COLO668 (cell line): ENCODE measurements at regions not wholly inside any gene's neighbourhood (a gene's known extent, or its start where the extent isn't known, plus 50 kb on each side); places are given as distances from the start of the nearest gene placed in this dataset.

ENCODE experiments used
- DNase-seq: peaks from one replicate; lab custom pipeline; 2025; ENCODE audit not compliant: unreplicated experiment; lab: John Stamatoyannopoulos, UW

DNA sequence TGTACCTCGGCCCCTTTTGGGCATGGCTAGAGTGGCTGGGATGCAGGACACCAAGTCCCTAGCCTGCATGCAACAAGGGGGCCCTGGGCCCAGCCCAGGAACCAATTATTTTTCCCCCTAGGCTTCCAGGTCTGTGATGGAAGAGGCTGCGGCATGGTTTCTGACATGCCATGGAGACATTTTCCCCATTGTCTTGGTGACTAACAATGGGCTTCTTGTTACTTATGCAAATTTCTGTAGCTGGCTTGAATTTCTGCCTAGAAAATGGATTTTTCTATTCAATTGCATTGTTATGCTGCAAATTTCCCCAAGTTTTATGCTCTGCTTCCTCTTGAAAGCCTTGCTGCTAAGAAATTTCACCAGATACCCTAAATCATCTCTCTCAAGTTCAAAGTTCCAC is 1269.6 kb upstream of the CITED2 start:
- no peak for DNase-seq

DNA sequence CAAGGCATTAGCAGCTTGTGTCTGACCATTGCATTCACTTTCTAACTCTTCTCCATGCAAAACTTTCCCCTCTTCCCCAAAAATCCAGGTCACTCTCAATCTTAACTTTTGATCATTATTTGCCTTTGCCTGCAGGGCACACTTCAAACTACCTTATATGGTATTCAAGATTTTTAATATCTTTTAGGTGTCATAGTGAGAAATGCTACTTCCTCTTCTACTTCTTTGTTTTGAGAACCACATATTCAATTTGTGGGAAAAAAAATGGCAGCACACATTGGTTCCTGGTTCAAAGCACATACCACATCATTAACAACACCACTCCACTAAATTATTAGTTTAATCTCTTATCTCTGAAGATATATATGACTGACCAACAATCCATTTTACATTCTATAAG is 1267.0 kb upstream of the CITED2 start:
- no peak for DNase-seq

GRCh38 chr6:140636908-140637402 is 1262.5 kb upstream of the CITED2 start:
- DNase-seq: no peak

- no peak for DNase-seq
Observed at GRCh38 chr6:140636271-140636907, 1261.9 kb upstream of the CITED2 start.

DNA sequence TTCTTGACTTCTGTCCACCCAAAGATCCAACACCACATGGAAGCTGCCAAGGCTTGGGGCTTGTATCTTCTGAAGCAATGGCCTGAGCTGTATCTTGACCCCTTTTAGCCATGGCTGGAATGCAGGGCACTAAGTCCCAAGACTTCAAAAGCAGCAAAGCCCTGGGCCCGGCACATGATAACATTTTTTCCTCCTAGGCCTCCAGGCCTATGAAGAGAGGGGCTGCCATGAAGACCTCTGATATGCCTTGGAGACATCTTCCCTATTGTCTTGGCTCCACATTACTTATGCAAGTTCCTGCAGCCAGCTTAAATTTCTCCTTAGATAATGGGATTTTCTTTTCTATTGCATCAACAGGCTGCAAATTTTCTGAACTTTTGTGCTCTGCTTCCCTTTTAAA is 1252.6 kb upstream of the CITED2 start:
- no peak for DNase-seq

DNA sequence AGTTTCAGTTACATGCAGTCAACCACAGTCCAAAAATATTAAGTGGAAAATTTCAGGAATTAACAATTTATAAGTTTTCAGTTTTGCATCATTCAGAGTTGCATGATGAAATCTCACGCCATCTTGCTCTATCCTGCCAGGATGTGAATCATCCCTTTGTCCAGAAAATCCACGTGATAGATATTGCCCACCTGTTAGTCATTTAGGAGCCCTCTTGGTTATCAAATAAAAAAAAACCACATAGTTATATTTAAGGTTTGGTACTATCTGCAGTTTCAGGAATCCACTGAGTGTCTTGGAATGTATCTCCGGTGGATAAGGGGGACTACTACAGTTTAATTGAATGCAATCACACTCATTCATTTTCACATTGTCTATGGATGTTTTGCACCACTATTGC is 1249.0 kb upstream of the CITED2 start:
- DNase-seq: no peak

- no peak for DNase-seq
Observed at GRCh38 chr6:140620496-140620895, 1246.0 kb upstream of the CITED2 start.

GRCh38 chr6:140609956-140610355 is 1235.5 kb upstream of the CITED2 start:
- DNase-seq: no peak

GRCh38 chr6:140609321-140609720 is 1234.9 kb upstream of the CITED2 start:
- no peak for DNase-seq

GRCh38 chr6:140604786-140605185 is 1230.3 kb upstream of the CITED2 start:
- DNase-seq: no peak

GRCh38 chr6:140602431-140603248 is 1228.2 kb upstream of the CITED2 start:
- DNase-seq: no peak

GRCh38 chr6:140601021-140601808 is 1226.8 kb upstream of the CITED2 start:
- DNase-seq: no peak

DNA sequence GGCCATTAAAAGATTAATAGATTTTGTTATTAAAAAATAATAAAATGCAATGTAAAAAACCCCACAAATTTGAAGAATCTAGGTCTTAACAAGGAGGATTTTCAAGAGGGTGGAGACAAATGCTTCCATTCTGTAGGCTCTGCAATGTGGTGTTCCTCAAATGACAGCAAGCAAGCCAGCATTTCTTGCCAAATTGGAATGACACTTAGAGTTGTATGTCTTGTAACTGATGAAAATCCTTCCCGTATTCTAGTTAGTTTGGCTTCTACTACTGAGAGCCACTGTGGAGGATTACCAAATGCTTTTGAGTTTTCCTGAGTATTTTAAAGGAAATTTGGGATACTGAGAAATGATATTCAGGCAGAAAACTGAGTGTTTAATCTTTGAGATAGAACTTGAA is 1225.5 kb upstream of the CITED2 start:
- DNase-seq: no peak

DNA sequence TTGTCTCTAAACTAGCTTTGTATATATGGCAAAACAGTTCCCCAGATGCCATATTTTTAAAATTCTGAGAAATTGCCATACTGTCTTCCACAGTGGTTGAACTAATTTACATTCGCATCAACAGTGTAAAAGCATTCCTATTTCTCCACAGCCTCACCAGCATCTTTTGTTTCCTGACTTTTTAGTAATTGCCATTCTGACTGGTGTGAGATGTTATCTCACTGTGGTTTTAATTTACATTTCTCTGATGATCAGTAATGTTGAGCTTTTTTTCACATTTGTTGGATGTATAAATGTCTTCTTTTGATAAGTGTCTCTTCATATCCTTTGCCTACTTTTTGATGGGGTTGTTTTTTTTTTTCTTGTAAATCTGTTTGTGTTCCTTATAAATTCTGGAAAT is 1222.7 kb upstream of the CITED2 start:
- no peak for DNase-seq

- no peak for DNase-seq
Observed at GRCh38 chr6:140594806-140595128, 1220.3 kb upstream of the CITED2 start.

DNA sequence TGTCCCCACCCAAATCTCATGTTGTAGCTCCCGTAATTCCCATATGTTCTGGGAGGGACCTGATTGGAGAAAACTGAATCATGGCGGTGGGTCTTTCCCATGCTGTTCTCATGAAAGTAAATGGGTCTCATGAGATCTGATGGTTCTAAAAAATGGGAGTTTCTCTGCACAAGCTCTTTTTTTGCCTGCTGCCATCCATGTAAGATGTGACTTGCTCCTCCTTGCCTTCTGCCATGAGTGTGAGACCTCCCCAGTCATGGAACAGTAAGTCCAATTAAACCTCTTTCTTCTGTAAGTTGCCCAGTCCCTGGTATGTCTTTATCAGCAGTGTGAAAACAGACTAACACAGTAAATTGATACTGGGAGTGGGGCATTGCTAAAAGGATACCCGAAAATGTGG is 1218.4 kb upstream of the CITED2 start:
- no peak for DNase-seq

DNA sequence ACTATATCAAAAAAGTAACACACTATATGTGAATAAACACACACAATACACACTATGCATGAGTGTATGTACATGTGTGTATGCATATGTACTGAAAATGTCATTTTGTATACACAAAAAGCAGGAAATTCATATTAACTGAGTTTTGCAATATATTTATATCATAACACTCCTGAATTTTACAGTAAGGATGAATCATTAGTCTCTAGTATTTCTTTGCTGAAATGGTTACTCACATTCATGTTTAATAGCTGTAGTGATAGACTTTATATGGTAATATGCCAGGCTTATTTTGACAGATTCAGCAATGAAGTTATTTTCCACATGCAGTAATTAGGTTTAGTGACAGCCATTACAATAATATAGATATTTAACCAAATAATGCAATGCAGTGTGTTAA is 1216.2 kb upstream of the CITED2 start:
- no peak for DNase-seq

DNA sequence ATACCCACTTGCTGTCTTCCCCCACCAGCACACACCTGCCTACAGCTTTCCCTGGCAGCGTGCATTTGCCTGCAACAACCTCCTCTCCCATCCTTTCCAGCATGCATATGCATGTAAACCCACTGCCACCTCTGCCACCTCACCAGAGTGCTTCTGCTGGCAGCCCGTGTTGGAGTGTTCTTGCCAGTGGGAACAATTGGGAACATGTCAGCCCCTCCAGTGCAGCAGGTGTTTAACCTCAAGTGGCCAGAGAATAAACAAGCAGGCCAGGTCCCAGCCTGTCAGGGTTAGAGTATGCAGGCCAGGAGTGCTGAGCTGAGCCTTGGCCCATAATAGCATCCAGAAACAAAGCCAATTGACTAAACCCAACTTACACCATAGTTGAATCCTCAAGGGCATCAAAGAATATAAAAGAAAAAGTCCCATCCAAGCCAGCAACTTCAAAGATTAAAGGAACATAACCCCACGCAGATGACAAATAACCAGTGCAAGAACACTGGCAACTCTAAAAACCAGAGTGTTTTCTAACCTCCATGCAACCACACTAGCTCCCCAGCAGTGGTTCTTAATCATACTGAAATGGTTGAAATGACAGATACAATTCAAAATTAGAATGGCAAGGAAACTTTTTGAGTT is 1212.1 kb upstream of the CITED2 start:
- peak; percentile 48 for DNase-seq

GRCh38 chr6:140581601-140582000 is 1207.2 kb upstream of the CITED2 start:
- DNase-seq: no peak

GRCh38 chr6:140579918-140580317 is 1205.5 kb upstream of the CITED2 start:
- DNase-seq: no peak

DNA sequence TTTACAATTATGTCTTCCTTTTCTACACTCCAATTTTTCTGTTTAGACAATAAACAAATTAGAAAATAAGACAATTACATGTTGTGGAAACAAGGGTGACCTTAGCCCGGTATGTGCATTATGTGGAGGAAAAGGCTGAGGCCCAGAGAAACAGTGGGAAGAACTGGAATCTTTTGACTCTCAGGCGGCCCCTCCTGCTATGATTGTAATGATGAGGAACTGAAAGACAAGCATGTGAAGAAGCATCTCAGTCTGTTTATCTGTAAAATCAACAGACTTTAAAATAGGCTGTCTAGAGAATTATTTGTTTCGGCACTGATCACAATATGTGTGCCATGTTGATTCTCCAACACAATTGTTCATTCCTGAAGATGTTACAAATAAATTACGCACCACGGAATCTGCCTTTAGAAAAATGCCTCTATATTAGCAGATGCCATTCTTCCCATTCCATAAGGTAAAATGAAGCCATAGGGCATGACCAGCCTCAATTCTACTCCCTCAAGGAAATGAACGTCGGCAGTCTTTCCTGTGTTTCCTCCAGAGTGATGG is 1201.6 kb upstream of the CITED2 start:
- DNase-seq: no peak
